HG03575 (cell line): ENCODE measurements at regions not wholly inside any gene's neighbourhood (a gene's known extent, or its start where the extent isn't known, plus 50 kb on each side); places are given as distances from the start of the nearest gene placed in this dataset.

Source experiments
- ATAC-seq: cut with Tn5 transposase; IDR thresholded peaks from one replicate; pipeline ENCODE4 v1.9.1; 2021; ENCODE audit not compliant: unreplicated experiment, insufficient number of reproducible peaks, low FRiP score; ENCODE audit errors: extremely low read depth

- ATAC-seq: no peak
Measured at GRCh38 chr5:8870959-8871355, 674.9 kb downstream of the SEMA5A start.

- no peak for ATAC-seq
Measured at GRCh38 chr5:8871446-8871845, 674.4 kb downstream of the SEMA5A start.

- no peak for ATAC-seq
Measured at GRCh38 chr5:8875722-8876121, 670.2 kb downstream of the SEMA5A start.

- no peak for ATAC-seq
Measured at GRCh38 chr5:8879248-8879647, 666.6 kb downstream of the SEMA5A start.

- no peak for ATAC-seq
Measured at GRCh38 chr5:8884029-8884428, 661.8 kb downstream of the SEMA5A start.

- no peak for ATAC-seq
Measured at GRCh38 chr5:8892926-8893325, 652.9 kb downstream of the SEMA5A start.

- no peak for ATAC-seq
Measured at GRCh38 chr5:8894031-8894430, 651.8 kb downstream of the SEMA5A start.

GRCh38 chr5:8895062-8895461 is 650.8 kb downstream of the SEMA5A start:
- ATAC-seq: no peak

- ATAC-seq: no peak
Measured at GRCh38 chr5:8895599-8895998, 650.3 kb downstream of the SEMA5A start.

GRCh38 chr5:8897316-8897715 is 648.6 kb downstream of the SEMA5A start:
- no peak for ATAC-seq

GRCh38 chr5:8905021-8905420 is 640.9 kb downstream of the SEMA5A start:
- ATAC-seq: no peak

- no peak for ATAC-seq
Measured at GRCh38 chr5:8906303-8906967, 639.4 kb downstream of the SEMA5A start.

GRCh38 chr5:8907168-8907868 is 638.6 kb downstream of the SEMA5A start:
- no peak for ATAC-seq

GRCh38 chr5:8908055-8908683 is 637.7 kb downstream of the SEMA5A start:
- no peak for ATAC-seq

- no peak for ATAC-seq
Measured at GRCh38 chr5:8912106-8912505, 633.8 kb downstream of the SEMA5A start.

GRCh38 chr5:8913522-8913921 is 632.4 kb downstream of the SEMA5A start:
- ATAC-seq: no peak

GRCh38 chr5:8919096-8919495 is 626.8 kb downstream of the SEMA5A start:
- no peak for ATAC-seq

- no peak for ATAC-seq
Measured at GRCh38 chr5:8923526-8923925, 622.3 kb downstream of the SEMA5A start.

GRCh38 chr5:8924054-8924793 is 621.7 kb downstream of the SEMA5A start:
- ATAC-seq: no peak

- ATAC-seq: no peak
Measured at GRCh38 chr5:8930021-8930420, 615.9 kb downstream of the SEMA5A start.
